Psoas muscle (tissue), 7 donors: ENCODE measurements at regions not wholly inside any gene's neighbourhood (a gene's known extent, or its start where the extent isn't known, plus 50 kb on each side); places are given as distances from the start of the nearest gene placed in this dataset.

Experiments
- ATAC-seq, 4 donors: fragments of 200-7000 bp; cut with Tn5 transposase; one replicate each; pipeline ENCODE4 v1.9.1; 2020; ENCODE audit warnings: moderate library complexity in 3 of 4, mild to moderate bottlenecking in 2 of 4
- DNase-seq, 2 donors: peaks; one replicate each; pipeline ENCODE4 v3.0.0-alpha.2; 2020
- H3K27ac ChIP-seq: fragments of 200-600 bp; one replicate; pipeline ENCODE4 v1.8.0; 2022
- H3K27me3 ChIP-seq, 3 donors: fragments of 200-600 bp in 1 of 3; one replicate each; pipeline versions ENCODE4 v1.6.1 to v1.8.0; 2013 to 2022; ENCODE audit warnings: low read length in 2 of 3, mild to moderate bottlenecking in 2 of 3, moderate library complexity in 1 of 3; ENCODE audit not compliant: insufficient read depth in 3 of 3
- H3K36me3 ChIP-seq, 2 donors: fragments of 200-600 bp in 1 of 2; one replicate each; pipeline versions ENCODE4 v1.6.1 to v1.8.0; 2013 to 2022; ENCODE audit warnings: low read depth in 1 of 2, mild to moderate bottlenecking in 1 of 2, moderate library complexity in 1 of 2; ENCODE audit not compliant: insufficient read depth in 1 of 2
- H3K4me1 ChIP-seq: fragments of 200-600 bp; one replicate; pipeline ENCODE4 v1.8.0; 2022
- H3K4me3 ChIP-seq: fragments of 200-600 bp; one replicate; pipeline ENCODE4 v1.8.0; 2022; ENCODE audit warnings: mild to moderate bottlenecking
- H3K9me3 ChIP-seq: fragments of 200-600 bp; one replicate; pipeline ENCODE4 v1.8.0; 2022
- WGBS, 3 donors: extraction: QIAGEN DNeasy Blood & Tissue Kit; methylation state at CpG; one replicate each; pipeline versions ENCODE4 v1.1.6 to v1.1.7; 2013; 5-methylcytosine and 5-hydroxymethylcytosine counted together
- intact Hi-C, 2 donors: fragments of 100-400 bp; cut with DNase I; formaldehyde crosslinking; loops; one replicate each; pipeline versions ENCODE4 v1.11.0 to v1.14.2; 2022
- TF ChIP-seq, protein P1 (sequence below): fragments of 200-600 bp; IDR thresholded peaks from one replicate; pipeline ENCODE4 v1.8.0; 2022; ENCODE audit warnings: antibody characterized with exemption
- donor health status: healthy with polysubstance abuse.
- donor health status: DM: no; HTN: no; CAD: no; lungs with moderate emphysema.
- donor health status: Bipolar disorder and iron deficiency.
- donor health status: healthy.
- donor health status: DM: yes; HTN: yes; CAD: no.
- donor health status: DM: no; HTN: no; CAD: no.
- donor health status: DM: yes; HTN: yes; CAD: no.

GRCh38 chr18:64791236-64791635, 642.3 kb upstream of the LINC00305 start:
- H3K27me3 ChIP-seq, result no peaks in the 10 kb centered on the region
- WGBS, 3 donors, result 58 to 59% (median 58%) methylated on average over 4 of the region's 4 CpGs
- TF ChIP-seq, protein P1, sequence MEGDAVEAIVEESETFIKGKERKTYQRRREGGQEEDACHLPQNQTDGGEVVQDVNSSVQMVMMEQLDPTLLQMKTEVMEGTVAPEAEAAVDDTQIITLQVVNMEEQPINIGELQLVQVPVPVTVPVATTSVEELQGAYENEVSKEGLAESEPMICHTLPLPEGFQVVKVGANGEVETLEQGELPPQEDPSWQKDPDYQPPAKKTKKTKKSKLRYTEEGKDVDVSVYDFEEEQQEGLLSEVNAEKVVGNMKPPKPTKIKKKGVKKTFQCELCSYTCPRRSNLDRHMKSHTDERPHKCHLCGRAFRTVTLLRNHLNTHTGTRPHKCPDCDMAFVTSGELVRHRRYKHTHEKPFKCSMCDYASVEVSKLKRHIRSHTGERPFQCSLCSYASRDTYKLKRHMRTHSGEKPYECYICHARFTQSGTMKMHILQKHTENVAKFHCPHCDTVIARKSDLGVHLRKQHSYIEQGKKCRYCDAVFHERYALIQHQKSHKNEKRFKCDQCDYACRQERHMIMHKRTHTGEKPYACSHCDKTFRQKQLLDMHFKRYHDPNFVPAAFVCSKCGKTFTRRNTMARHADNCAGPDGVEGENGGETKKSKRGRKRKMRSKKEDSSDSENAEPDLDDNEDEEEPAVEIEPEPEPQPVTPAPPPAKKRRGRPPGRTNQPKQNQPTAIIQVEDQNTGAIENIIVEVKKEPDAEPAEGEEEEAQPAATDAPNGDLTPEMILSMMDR, result no peak
- no peaks in the 10 kb centered on the region for H3K4me1 ChIP-seq
- no peak overlapping the region for H3K27ac ChIP-seq
- DNase-seq (no peak), ATAC-seq (no peak)
- H3K4me3 ChIP-seq, result no peak overlapping the region
- no peaks in the 10 kb centered on the region for H3K9me3 ChIP-seq
- H3K36me3 ChIP-seq, result no peaks in the 10 kb centered on the region
- intact Hi-C loops, result no loop called here

GRCh38 chr18:64785686-64786085, 636.8 kb upstream of the LINC00305 start:
- peaks cover 3% of the 10 kb centered on the region for H3K9me3 ChIP-seq
- intact Hi-C loops, result no loop called here
- H3K27me3 ChIP-seq, result no peaks in the 10 kb centered on the region
- no peak for ATAC-seq
- no peaks in the 10 kb centered on the region for H3K36me3 ChIP-seq
- H3K27ac ChIP-seq, result no peak overlapping the region
- DNase-seq, result no peak
- H3K4me1 ChIP-seq, result no peaks in the 10 kb centered on the region
- no peak overlapping the region for H3K4me3 ChIP-seq
- TF ChIP-seq, protein P1, result no peak
- WGBS, 3 donors, result 37 to 54% (median 38%) methylated on average over 4 of the region's 4 CpGs

GRCh38 chr18:64777556-64777955, 628.7 kb upstream of the LINC00305 start:
- Histone ChIP-seq H3K4me1 (no peaks in the 10 kb centered on the region), H3K4me3 (no peak overlapping the region), H3K27me3 (no peaks in the 10 kb centered on the region), H3K9me3 (peaks cover 3% of the 10 kb centered on the region), H3K36me3 (no peaks in the 10 kb centered on the region), H3K27ac (no peak overlapping the region)
- ATAC-seq (no peak), DNase-seq (no peak)
- TF ChIP-seq, protein P1, result no peak
- intact Hi-C loops, result no loop called here
- WGBS, 3 donors, result 86 to 87% (median 86%) methylated on average over 6 of the region's 6 CpGs

GRCh38 chr18:64765908-64766307, 617.0 kb upstream of the LINC00305 start:
- H3K27ac ChIP-seq, result no peak overlapping the region
- H3K9me3 ChIP-seq, result no peaks in the 10 kb centered on the region
- H3K27me3 ChIP-seq, result no peaks in the 10 kb centered on the region
- 63 to 85% (median 74%) methylated on average over 3 of the region's 3 CpGs for WGBS, 3 donors
- ATAC-seq (no peak), DNase-seq (no peak)
- intact Hi-C loops, result no loop called here
- no peaks in the 10 kb centered on the region for H3K4me1 ChIP-seq
- TF ChIP-seq, protein P1, result no peak
- no peaks in the 10 kb centered on the region for H3K36me3 ChIP-seq
- no peak overlapping the region for H3K4me3 ChIP-seq

DNA sequence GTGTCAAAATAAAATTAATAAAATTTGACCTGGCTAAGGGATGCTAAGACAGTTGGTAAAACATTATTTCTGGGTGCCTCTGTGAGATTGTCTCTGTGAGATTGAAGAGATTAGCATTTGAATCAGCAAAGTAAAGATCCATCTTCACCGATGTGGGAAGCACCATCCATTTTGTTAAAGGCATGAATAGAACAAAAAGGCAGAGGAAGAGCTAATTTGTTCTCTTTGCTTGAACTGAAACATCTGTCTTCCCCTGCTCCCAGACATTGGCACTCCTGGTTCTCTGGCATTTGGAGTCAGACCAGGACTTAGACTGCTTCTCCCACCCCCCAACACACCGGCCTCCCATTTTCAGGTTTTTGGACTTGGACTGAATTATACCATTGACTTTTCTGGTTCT, 603.8 kb upstream of the LINC00305 start:
- intact Hi-C loops, result loop anchor here in 1 of 2 donors (10.0 kb wide), 1 partner anchor 58 kb away; no protein-coding TSS in a partner anchor

More for the DNA sequence above, 603.8 kb upstream of the LINC00305 start:
- no peaks in the 10 kb centered on the region for H3K36me3 ChIP-seq
- H3K9me3 ChIP-seq, result no peaks in the 10 kb centered on the region
- TF ChIP-seq, protein P1, result no peak
- no peak for ATAC-seq
- H3K4me3 ChIP-seq, result no peak overlapping the region
- DNase-seq, result no peak
- WGBS, 3 donors, result 43 to 51% (median 48%) methylated on average over 2 of the region's 2 CpGs
- H3K4me1 ChIP-seq, result no peaks in the 10 kb centered on the region
- no peaks in the 10 kb centered on the region for H3K27me3 ChIP-seq
- H3K27ac ChIP-seq, result no peak overlapping the region
